Small intestine (tissue), 7 donors: ENCODE measurements at regions not wholly inside any gene's neighbourhood (a gene's known extent, or its start where the extent isn't known, plus 50 kb on each side); places are given as distances from the start of the nearest gene placed in this dataset.
A peak's percentile ranks its signal among the peaks of the same experiment; 100 is the strongest.

Experiments used
- DNase-seq, 2 donors: peaks; one replicate each; pipeline versions ENCODE4 v3.0.0 to v3.0.0-alpha.2; 2013
- FAIRE-seq: peaks from 2 replicates; lab custom pipeline; 2012; peaks lifted over from hg19 to GRCh38; lab: Jason Lieb, UNC
- H3K27ac ChIP-seq, 3 donors: one replicate each; pipeline ENCODE4 v1.5.1; 2013; ENCODE audit warnings: low read length in 2 of 3, mild to moderate bottlenecking in 2 of 3, control low read depth in 1 of 3, inconsistent platforms in 1 of 3, low read depth in 1 of 3, moderate library complexity in 1 of 3
- H3K27me3 ChIP-seq, 3 donors: one replicate each; pipeline ENCODE4 v1.6.1; 2013; ENCODE audit warnings: low read length in 3 of 3, inconsistent platforms in 1 of 3; ENCODE audit not compliant: control insufficient read depth in 3 of 3, insufficient read depth in 3 of 3
- H3K36me3 ChIP-seq, 3 donors: one replicate each; pipeline ENCODE4 v1.6.1; 2013; ENCODE audit warnings: low read length in 3 of 3, inconsistent platforms in 1 of 3, low read depth in 1 of 3, mild to moderate bottlenecking in 1 of 3, moderate library complexity in 1 of 3; ENCODE audit not compliant: control insufficient read depth in 3 of 3, insufficient read depth in 2 of 3
- H3K4me1 ChIP-seq, 3 donors: one replicate each; pipeline ENCODE4 v1.6.1; 2013; ENCODE audit warnings: low read length in 2 of 3, inconsistent platforms in 1 of 3, low read depth in 1 of 3, mild to moderate bottlenecking in 1 of 3, moderate library complexity in 1 of 3; ENCODE audit not compliant: control insufficient read depth in 3 of 3, insufficient read depth in 2 of 3
- H3K4me3 ChIP-seq, 3 donors: one replicate each; pipeline ENCODE4 v1.5.1; 2013; ENCODE audit warnings: low read length in 3 of 3, control low read depth in 1 of 3, inconsistent platforms in 1 of 3, low read depth in 1 of 3, mild to moderate bottlenecking in 1 of 3, moderate library complexity in 1 of 3
- H3K9me3 ChIP-seq, 2 donors: one replicate each; pipeline ENCODE4 v1.6.1; 2013; ENCODE audit warnings: low read depth in 1 of 2, low read length in 1 of 2; ENCODE audit not compliant: control insufficient read depth in 2 of 2, insufficient read depth in 1 of 2
- WGBS, 3 donors: extraction: QIAGEN DNeasy Blood & Tissue Kit; methylation state at CpG; one replicate each; pipeline ENCODE4 v1.1.7; 2013; 5-methylcytosine and 5-hydroxymethylcytosine counted together
- donor health status: healthy with polysubstance abuse.
- donor health status: control.
- donor health status: control.
- donor health status: Bipolar disorder and iron deficiency.
- donor health status: healthy.

DNA sequence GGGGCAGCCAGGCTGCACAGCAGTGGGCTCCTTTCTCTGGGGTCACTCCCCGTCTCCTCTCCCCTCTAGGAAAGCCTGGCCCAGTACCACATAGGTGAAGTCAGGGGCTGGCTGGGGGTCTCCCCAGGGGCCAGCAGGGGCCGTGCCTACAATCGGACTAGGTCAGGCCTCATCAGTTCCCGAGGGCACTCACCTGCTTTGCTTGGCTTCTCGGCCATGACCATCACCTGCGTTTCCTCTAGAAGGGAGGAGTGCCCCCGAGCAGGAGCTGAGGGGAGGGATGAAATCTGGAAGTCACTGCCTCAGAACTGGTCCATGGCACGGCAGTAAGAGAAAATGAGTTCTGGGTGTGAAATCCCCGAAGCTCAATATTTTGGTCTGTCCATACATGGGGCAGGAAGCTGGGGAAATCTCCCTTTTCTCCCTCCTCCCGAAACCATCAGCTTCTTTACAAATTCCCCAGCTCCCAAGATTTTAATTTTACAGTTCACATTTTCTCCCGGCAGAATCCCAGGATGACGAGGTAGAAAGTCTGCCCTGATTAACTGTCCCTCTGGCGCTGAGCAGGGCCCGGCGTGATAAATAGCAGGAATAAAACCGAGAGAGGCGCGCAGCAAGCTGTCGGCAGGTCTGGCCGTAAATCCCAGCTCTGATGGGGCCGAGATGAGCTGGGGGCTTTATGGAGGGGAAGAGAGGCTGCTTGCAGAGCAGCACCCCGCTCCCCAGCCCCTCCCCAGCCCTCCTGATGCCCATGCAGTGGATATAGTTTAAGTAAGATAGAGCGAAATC lies 172.1 kb downstream of the RBFOX3 start:
- peaks cover 0 to 5% (median 4%) of the 10 kb centered on the region in 3 donors for H3K27me3 ChIP-seq
- DNase-seq (no peak), FAIRE-seq (no peak)
- no peaks in the 10 kb centered on the region for H3K4me1 ChIP-seq
- WGBS, 3 donors: 60 to 67% (median 66%) methylated on average over 23 of the region's 23 CpGs
- H3K36me3 ChIP-seq: no peaks in the 10 kb centered on the region
- no peak overlapping the region for H3K4me3 ChIP-seq
- peaks cover 0 to 6% of the 10 kb centered on the region in 2 donors for H3K9me3 ChIP-seq
- no peak overlapping the region for H3K27ac ChIP-seq

DNA sequence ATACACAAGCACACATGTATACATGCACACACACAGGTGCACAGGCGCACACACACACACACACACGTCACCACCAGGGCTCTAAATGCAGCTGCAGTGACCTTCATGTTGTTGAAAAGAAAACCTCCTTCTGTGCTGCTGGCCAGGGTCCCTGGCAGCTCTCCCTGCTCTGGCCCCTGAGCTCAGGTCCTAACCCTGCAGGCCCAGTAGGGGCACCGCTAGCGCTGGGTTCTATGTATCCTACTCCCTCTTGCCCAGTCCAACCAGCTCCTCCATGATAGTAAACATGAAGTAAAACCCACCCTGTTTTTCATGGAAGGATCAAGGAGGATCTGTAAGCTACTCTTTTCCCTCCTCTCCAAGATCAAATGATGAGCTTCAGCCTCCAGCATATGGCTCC lies 172.8 kb downstream of the RBFOX3 start:
- no peaks in the 10 kb centered on the region for H3K36me3 ChIP-seq
- H3K4me3 ChIP-seq: no peak overlapping the region
- FAIRE-seq: no peak
- peaks cover 0 to 6% (median 5%) of the 10 kb centered on the region in 3 donors for H3K27me3 ChIP-seq
- H3K9me3 ChIP-seq: peaks cover 0 to 6% of the 10 kb centered on the region in 2 donors
- no peak for DNase-seq
- H3K27ac ChIP-seq: no peak overlapping the region
- H3K4me1 ChIP-seq: no peaks in the 10 kb centered on the region
- 60 to 69% (median 68%) methylated on average over 4 of the region's 4 CpGs for WGBS, 3 donors

DNA sequence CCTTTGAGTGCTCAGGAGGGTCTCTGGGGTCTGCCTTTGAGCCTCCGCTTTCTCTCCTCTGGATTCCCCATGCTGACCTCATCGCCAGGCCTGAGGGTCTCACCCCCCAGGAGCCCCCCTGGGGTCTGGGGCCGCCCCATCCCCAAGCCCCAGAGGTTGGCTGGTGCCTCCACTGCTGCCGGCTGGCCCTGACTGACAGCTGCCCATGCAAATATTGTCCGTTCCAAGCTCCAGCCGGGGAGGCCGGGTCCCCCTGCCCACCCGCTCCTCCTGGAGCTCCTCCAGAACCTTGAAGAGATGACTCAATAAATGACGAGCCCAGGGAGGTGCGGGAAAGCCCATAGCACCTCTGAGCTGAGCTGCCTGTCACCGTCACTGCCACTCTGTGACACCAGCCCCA lies 173.8 kb downstream of the RBFOX3 start:
- FAIRE-seq (no peak), DNase-seq (no peak)
- Histone ChIP-seq H3K4me3 (no peak overlapping the region), H3K4me1 (no peaks in the 10 kb centered on the region), H3K9me3 (peaks cover 0 to 6% of the 10 kb centered on the region in 2 donors), H3K27ac (no peak overlapping the region), H3K36me3 (no peaks in the 10 kb centered on the region), H3K27me3 (peaks cover 0 to 6% (median 5%) of the 10 kb centered on the region in 3 donors)
- WGBS, 3 donors: 52 to 72% (median 64%) methylated on average over 10 to 11 of the region's 11 CpGs

DNA sequence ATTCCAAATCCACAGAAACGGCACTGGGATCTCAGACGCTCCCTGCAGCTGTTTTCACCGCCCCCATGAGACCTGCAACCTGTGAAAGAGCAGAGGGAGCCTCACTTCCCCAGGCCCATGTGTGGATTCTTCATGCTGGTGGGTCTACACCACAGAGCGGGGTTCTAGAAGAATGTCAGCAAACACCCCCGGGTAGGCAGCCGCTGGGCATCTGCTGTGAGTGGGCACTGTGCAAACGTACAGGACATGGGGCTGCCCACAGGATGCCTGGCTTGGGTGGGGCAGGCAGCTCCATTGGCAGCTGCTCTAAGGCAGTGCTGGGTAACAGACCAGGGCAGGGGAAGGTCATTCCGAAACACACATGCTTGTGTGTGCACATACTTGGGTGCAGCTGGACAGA lies 174.9 kb downstream of the RBFOX3 start:
- DNase-seq (no peak), FAIRE-seq (no peak)
- peaks cover 0 to 6% (median 5%) of the 10 kb centered on the region in 3 donors for H3K27me3 ChIP-seq

GRCh38 chr17:79435296-79435695 lies 175.6 kb downstream of the RBFOX3 start:
- no peak for FAIRE-seq
- no peak overlapping the region for H3K27ac ChIP-seq

More for the DNA sequence above, 174.9 kb downstream of the RBFOX3 start:
- Histone ChIP-seq H3K27ac (no peak overlapping the region), H3K9me3 (peaks cover 0 to 6% of the 10 kb centered on the region in 2 donors), H3K4me3 (no peak overlapping the region), H3K36me3 (no peaks in the 10 kb centered on the region), H3K4me1 (no peaks in the 10 kb centered on the region)
- WGBS, 3 donors: 53 to 81% (median 68%) methylated on average over 8 of the region's 8 CpGs

GRCh38 chr17:79434215-79434614 lies 176.6 kb downstream of the RBFOX3 start:
- Histone ChIP-seq H3K9me3 (peaks cover 0 to 6% of the 10 kb centered on the region in 2 donors), H3K27ac (no peak overlapping the region), H3K36me3 (no peaks in the 10 kb centered on the region), H3K4me3 (no peak overlapping the region), H3K27me3 (peaks cover 0 to 6% (median 3%) of the 10 kb centered on the region in 3 donors), H3K4me1 (no peaks in the 10 kb centered on the region)
- FAIRE-seq: no peak
- no peak for DNase-seq
- WGBS, 3 donors: 84 to 92% (median 89%) methylated on average over 4 of the region's 4 CpGs

More at GRCh38 chr17:79435296-79435695, 175.6 kb downstream of the RBFOX3 start:
- Histone ChIP-seq H3K27me3 (peaks cover 0 to 6% (median 5%) of the 10 kb centered on the region in 3 donors), H3K9me3 (peaks cover 0 to 6% of the 10 kb centered on the region in 2 donors), H3K4me3 (no peak overlapping the region), H3K36me3 (no peaks in the 10 kb centered on the region), H3K4me1 (no peaks in the 10 kb centered on the region)
- no peak for DNase-seq
- 44 to 68% (median 52%) methylated on average over 6 of the region's 6 CpGs for WGBS, 3 donors

GRCh38 chr17:79433379-79433778 lies 177.5 kb downstream of the RBFOX3 start:
- WGBS, 3 donors: 9 to 54% (median 50%) methylated on average over 7 of the region's 7 CpGs
- DNase-seq (peak; percentile 29 to 37), FAIRE-seq (no peak)
- Histone ChIP-seq H3K4me3 (no peak overlapping the region), H3K27me3 (peaks cover 0 to 6% (median 3%) of the 10 kb centered on the region in 3 donors), H3K27ac (no peak overlapping the region), H3K9me3 (peaks cover 0 to 6% of the 10 kb centered on the region in 2 donors), H3K36me3 (no peaks in the 10 kb centered on the region), H3K4me1 (no peaks in the 10 kb centered on the region)

- no peak for FAIRE-seq
Measured at GRCh38 chr17:79431175-79431574, 179.7 kb downstream of the RBFOX3 start.

More at GRCh38 chr17:79431175-79431574, 179.7 kb downstream of the RBFOX3 start:
- Histone ChIP-seq H3K4me1 (no peaks in the 10 kb centered on the region), H3K27ac (no peak overlapping the region), H3K27me3 (peaks cover 0 to 5% (median under 1%) of the 10 kb centered on the region in 3 donors), H3K9me3 (peaks cover 0 to 6% of the 10 kb centered on the region in 2 donors), H3K4me3 (no peak overlapping the region), H3K36me3 (no peaks in the 10 kb centered on the region)
- WGBS, 3 donors: 82 to 91% (median 82%) methylated on average over 8 of the region's 8 CpGs
- DNase-seq: no peak
